GM23338 (cell line): ENCODE measurements at regions not wholly inside any gene's neighbourhood (a gene's known extent, or its start where the extent isn't known, plus 50 kb on each side); places are given as distances from the start of the nearest gene placed in this dataset.

Experiments used
- ATAC-seq: fragments of 200-7000 bp; cut with Tn5 transposase; 3 replicates; pipeline ENCODE4 v1.9.1; 2020
- DNase-seq: peaks from one replicate; pipeline ENCODE4 v3.0.0-alpha.2; 2015; ENCODE audit warnings: low spot score
- H2AFZ ChIP-seq: fragments of 200-600 bp; sonication (generic); 2 replicates; pipeline ENCODE4 v1.8.0; 2016; ENCODE audit warnings: antibody characterized with exemption, mild to moderate bottlenecking, moderate library complexity
- H3F3A ChIP-seq: fragments of 200-600 bp; sonication (generic); replicated peaks from 2 replicates; pipeline ENCODE4 v1.8.0; 2017; ENCODE audit warnings: antibody characterized with exemption, mixed run types, low read depth
- H3K27ac ChIP-seq: fragments of 200-600 bp; sonication (generic); 2 replicates; pipeline ENCODE4 v1.6.1; 2016; ENCODE audit warnings: low read depth
- H3K27me3 ChIP-seq: fragments of 200-600 bp; sonication (generic); 2 replicates; pipeline ENCODE4 v1.8.0; 2016; ENCODE audit warnings: mild to moderate bottlenecking, mixed run types, moderate library complexity; ENCODE audit not compliant: insufficient read depth
- H3K36me3 ChIP-seq: fragments of 200-600 bp; sonication (generic); 2 replicates; pipeline ENCODE4 v1.8.0; 2016; ENCODE audit warnings: mild to moderate bottlenecking; ENCODE audit not compliant: insufficient read depth
- H3K4me1 ChIP-seq: fragments of 200-600 bp; sonication (generic); 2 replicates; pipeline ENCODE4 v1.8.0; 2016; ENCODE audit warnings: mild to moderate bottlenecking, moderate library complexity; ENCODE audit not compliant: insufficient read depth
- H3K4me2 ChIP-seq: fragments of 200-600 bp; sonication (generic); 2 replicates; pipeline ENCODE4 v1.7.1; 2017; ENCODE audit warnings: mixed run types
- H3K4me3 ChIP-seq: fragments of 200-600 bp; sonication (generic); 2 replicates; pipeline ENCODE4 v1.6.1; 2016; ENCODE audit warnings: mixed run types
- H3K79me2 ChIP-seq: fragments of 200-600 bp; sonication (generic); replicated peaks from 2 replicates; pipeline ENCODE4 v1.8.0; 2017; ENCODE audit warnings: mild to moderate bottlenecking; ENCODE audit not compliant: insufficient read depth
- H3K9me2 ChIP-seq: fragments of 200-600 bp; sonication (generic); 2 replicates; pipeline ENCODE4 v1.8.0; 2017; ENCODE audit not compliant: insufficient read depth
- H4K20me1 ChIP-seq: fragments of 200-600 bp; sonication (generic); replicated peaks from 2 replicates; pipeline ENCODE4 v1.8.0; 2017; ENCODE audit warnings: mild to moderate bottlenecking; ENCODE audit not compliant: insufficient read depth
- H3K27ac Mint-ChIP-seq: 2 replicates; pipeline ENCODE4 v1.8.0; 2020; ENCODE audit warnings: inconsistent platforms, mild to moderate bottlenecking, moderate library complexity, mixed read lengths
- H3K27me3 Mint-ChIP-seq: 3 replicates; pipeline ENCODE4 v1.8.0; 2022; ENCODE audit warnings: low read depth, mild to moderate bottlenecking, moderate library complexity, mixed read lengths, inconsistent platforms; ENCODE audit not compliant: insufficient read depth, poor library complexity
- H3K36me3 Mint-ChIP-seq: 3 replicates; pipeline ENCODE4 v1.8.0; 2021; ENCODE audit warnings: low read depth, mild to moderate bottlenecking, inconsistent platforms, moderate library complexity, mixed read lengths
- H3K4me1 Mint-ChIP-seq: 3 replicates; pipeline ENCODE4 v1.8.0; 2020; ENCODE audit warnings: mild to moderate bottlenecking, inconsistent platforms, mixed read lengths
- H3K4me3 Mint-ChIP-seq: 3 replicates; pipeline ENCODE4 v1.8.0; 2021; ENCODE audit warnings: moderate library complexity, mild to moderate bottlenecking, inconsistent platforms, mixed read lengths
- H3K9me3 Mint-ChIP-seq: 3 replicates; pipeline ENCODE4 v1.8.0; 2020; ENCODE audit warnings: moderate library complexity, mild to moderate bottlenecking, inconsistent platforms, mixed read lengths
- CREB1 ChIP-seq: fragments of 250-450 bp; sonication (Bioruptor Pico); IDR thresholded peaks from 2 replicates; pipeline ENCODE4 v1.5.0; 2020; ENCODE audit warnings: low read depth, mild to moderate bottlenecking, moderate library complexity
- EZH2 ChIP-seq: fragments of 200-600 bp; sonication (generic); IDR thresholded peaks from one replicate; pipeline ENCODE4 v1.8.0; 2017; ENCODE audit warnings: antibody characterized with exemption, mild to moderate bottlenecking, low read depth; ENCODE audit not compliant: unreplicated experiment
- EZH2phosphoT487 ChIP-seq: fragments of 200-600 bp; sonication (generic); IDR thresholded peaks from one replicate; pipeline ENCODE4 v1.8.1; 2018; ENCODE audit warnings: antibody characterized with exemption; ENCODE audit not compliant: unreplicated experiment
- JUNB ChIP-seq: IDR thresholded peaks from one replicate; pipeline ENCODE4 v1.6.1; 2016; ENCODE audit warnings: antibody characterized with exemption; ENCODE audit not compliant: unreplicated experiment
- NANOG ChIP-seq: IDR thresholded peaks from 2 replicates; pipeline ENCODE4 v1.6.1; 2016; ENCODE audit warnings: antibody characterized with exemption, borderline replicate concordance
- POLR2AphosphoS5 ChIP-seq: IDR thresholded peaks from 2 replicates; pipeline ENCODE4 v1.6.1; 2016; ENCODE audit warnings: antibody characterized with exemption, low read depth
- ZNF114 ChIP-seq: fragments of 250-450 bp; sonication (Bioruptor Pico); IDR thresholded peaks from 2 replicates; pipeline ENCODE4 v1.5.0; 2020; ENCODE audit warnings: mild to moderate bottlenecking, moderate library complexity
- ZNF462 ChIP-seq: fragments of 250-450 bp; sonication (Bioruptor Pico); IDR thresholded peaks from 2 replicates; pipeline ENCODE4 v1.5.0; 2020; ENCODE audit warnings: mild to moderate bottlenecking, moderate library complexity

- TF ChIP-seq EZH2phosphoT487 (no peak), CREB1 (CRISPR knock-in tag) (no peak), NANOG (no peak), EZH2 (no peak), JUNB (no peak)
Measured at GRCh38 chr2:236856848-236857235, 228.8 kb upstream of the COPS8 start (continued).

GRCh38 chr2:236857246-236857645 lies 228.4 kb upstream of the COPS8 start:
- H3F3A ChIP-seq, result no peaks in the 10 kb centered on the region
- DNase-seq (peak; percentile 42), ATAC-seq (peak; percentile 57)
- no peaks in the 10 kb centered on the region for H3K9me2 ChIP-seq
- peaks cover 36% of the 10 kb centered on the region for H3K4me1 ChIP-seq
- no peak overlapping the region for H3K27ac ChIP-seq
- peaks cover 57% of the 10 kb centered on the region for H3K4me1 Mint-ChIP-seq
- no peaks in the 10 kb centered on the region for H3K36me3 ChIP-seq
- H3K36me3 Mint-ChIP-seq, result peaks cover 6% of the 10 kb centered on the region
- H3K27me3 ChIP-seq, result no peaks in the 10 kb centered on the region
- H3K27ac Mint-ChIP-seq, result no peak overlapping the region
- no peaks in the 10 kb centered on the region for H4K20me1 ChIP-seq
- H2AFZ ChIP-seq, result peak overlapping the region; percentile 91
- peak overlapping the region; percentile 62 for H3K4me2 ChIP-seq
- no peak overlapping the region for H3K4me3 Mint-ChIP-seq
- H3K9me3 Mint-ChIP-seq, result peaks cover 16% of the 10 kb centered on the region; the same call in 2 of the 3 replicates
- TF ChIP-seq POLR2AphosphoS5 (no peak), ZNF114 (CRISPR knock-in tag) (no peak), JUNB (no peak), ZNF462 (peak; percentile 79)
- peaks cover 14% of the 10 kb centered on the region for H3K27me3 Mint-ChIP-seq
- no peak overlapping the region for H3K4me3 ChIP-seq
- H3K79me2 ChIP-seq, result no peaks in the 10 kb centered on the region
